ENCODE measurements at regions not wholly inside any gene's neighbourhood (a gene's known extent, or its start where the extent isn't known, plus 50 kb on each side); places are given as distances from the start of the nearest gene placed in this dataset.
A peak's percentile ranks its signal among the peaks of the same experiment; 100 is the strongest.

GRCh38 chr5:124140060-124140459 is 606.4 kb downstream of the ZNF608 start:
- Mint-ChIP-seq H3K36me3 (peaks cover 4% of the 10 kb centered on the region), H3K4me3 (no peak overlapping the region), H3K27me3 (no peaks in the 10 kb centered on the region), H3K4me1 (no peaks in the 10 kb centered on the region), H3K27ac (no peak overlapping the region), H3K9me3 (peaks cover 3% of the 10 kb centered on the region)
- ATAC-seq (ENCODE audit: low read depth): no peak
- no peak for DNase-seq (ENCODE audit: low spot score in 2 of 2)

GRCh38 chr5:124139477-124139876 is 607.0 kb downstream of the ZNF608 start:
- Mint-ChIP-seq H3K9me3 (peaks cover 3% of the 10 kb centered on the region), H3K36me3 (peaks cover 4% of the 10 kb centered on the region), H3K27me3 (no peaks in the 10 kb centered on the region), H3K4me1 (no peaks in the 10 kb centered on the region), H3K27ac (no peak overlapping the region), H3K4me3 (no peak overlapping the region)
- DNase-seq (ENCODE audit: low spot score in 2 of 2): no peak
- ATAC-seq (ENCODE audit: low read depth): no peak

GRCh38 chr5:124136609-124137008 is 609.8 kb downstream of the ZNF608 start:
- Mint-ChIP-seq H3K4me1 (peaks cover 2% of the 10 kb centered on the region), H3K36me3 (peaks cover 3% of the 10 kb centered on the region), H3K27ac (no peak overlapping the region), H3K9me3 (peaks cover 2% of the 10 kb centered on the region), H3K4me3 (no peak overlapping the region), H3K27me3 (no peaks in the 10 kb centered on the region)
- ATAC-seq (ENCODE audit: low read depth) (no peak), DNase-seq (ENCODE audit: low spot score in 2 of 2) (no peak)

- ATAC-seq (ENCODE audit: low read depth): no peak
- H3K36me3 Mint-ChIP-seq: peaks cover 1% of the 10 kb centered on the region
Measured at GRCh38 chr5:124134941-124135340, 611.5 kb downstream of the ZNF608 start.

GRCh38 chr5:124133406-124133805 is 613.0 kb downstream of the ZNF608 start:
- Mint-ChIP-seq H3K27ac (no peak overlapping the region), H3K4me1 (peaks cover 2% of the 10 kb centered on the region), H3K27me3 (no peaks in the 10 kb centered on the region), H3K9me3 (no peaks in the 10 kb centered on the region), H3K4me3 (no peak overlapping the region), H3K36me3 (peaks cover 1% of the 10 kb centered on the region)
- DNase-seq (ENCODE audit: low spot score in 2 of 2): no peak
- ATAC-seq (ENCODE audit: low read depth): no peak

More at GRCh38 chr5:124134941-124135340, 611.5 kb downstream of the ZNF608 start:
- no peak for DNase-seq (ENCODE audit: low spot score in 2 of 2)
- Mint-ChIP-seq H3K27ac (no peak overlapping the region), H3K9me3 (no peaks in the 10 kb centered on the region), H3K27me3 (no peaks in the 10 kb centered on the region), H3K4me3 (no peak overlapping the region), H3K4me1 (peaks cover 2% of the 10 kb centered on the region)

GRCh38 chr5:124132843-124133242 is 613.6 kb downstream of the ZNF608 start:
- H3K27me3 Mint-ChIP-seq: no peaks in the 10 kb centered on the region
- H3K9me3 Mint-ChIP-seq: no peaks in the 10 kb centered on the region
- peaks cover 2% of the 10 kb centered on the region for H3K4me1 Mint-ChIP-seq
- ATAC-seq (ENCODE audit: low read depth) (no peak), DNase-seq (ENCODE audit: low spot score in 2 of 2) (no peak)
- H3K4me3 Mint-ChIP-seq: no peak overlapping the region
- no peak overlapping the region for H3K27ac Mint-ChIP-seq
- peaks cover 1% of the 10 kb centered on the region for H3K36me3 Mint-ChIP-seq

GRCh38 chr5:124131466-124131865 is 615.0 kb downstream of the ZNF608 start:
- ATAC-seq (ENCODE audit: low read depth) (no peak), DNase-seq (ENCODE audit: low spot score in 2 of 2) (no peak)
- Mint-ChIP-seq H3K9me3 (no peaks in the 10 kb centered on the region), H3K4me3 (no peak overlapping the region), H3K36me3 (peaks cover 1% of the 10 kb centered on the region), H3K27ac (no peak overlapping the region), H3K4me1 (peaks cover 2% of the 10 kb centered on the region), H3K27me3 (no peaks in the 10 kb centered on the region)

GRCh38 chr5:124130816-124131215 is 615.6 kb downstream of the ZNF608 start:
- H3K27ac Mint-ChIP-seq: no peak overlapping the region
- H3K9me3 Mint-ChIP-seq: no peaks in the 10 kb centered on the region
- peaks cover 1% of the 10 kb centered on the region for H3K36me3 Mint-ChIP-seq
- no peak overlapping the region for H3K4me3 Mint-ChIP-seq
- no peaks in the 10 kb centered on the region for H3K27me3 Mint-ChIP-seq
- DNase-seq (ENCODE audit: low spot score in 2 of 2) (no peak), ATAC-seq (ENCODE audit: low read depth) (no peak)
- peaks cover 2% of the 10 kb centered on the region for H3K4me1 Mint-ChIP-seq

- Mint-ChIP-seq H3K27me3 (no peaks in the 10 kb centered on the region), H3K9me3 (no peaks in the 10 kb centered on the region), H3K4me1 (peaks cover 5% of the 10 kb centered on the region), H3K4me3 (no peak overlapping the region), H3K36me3 (peaks cover 1% of the 10 kb centered on the region), H3K27ac (no peak overlapping the region)
- DNase-seq (ENCODE audit: low spot score in 2 of 2) (no peak), ATAC-seq (ENCODE audit: low read depth) (no peak)
Measured at GRCh38 chr5:124128867-124129266, 616.9 kb downstream of the CSNK1G3 start.

GRCh38 chr5:124126504-124127217 is 614.7 kb downstream of the CSNK1G3 start:
- Mint-ChIP-seq H3K36me3 (no peaks in the 10 kb centered on the region), H3K27ac (no peak overlapping the region), H3K4me3 (no peak overlapping the region), H3K4me1 (peaks cover 2% of the 10 kb centered on the region), H3K27me3 (no peaks in the 10 kb centered on the region), H3K9me3 (no peaks in the 10 kb centered on the region)
- ATAC-seq (ENCODE audit: low read depth): no peak
- no peak for DNase-seq (ENCODE audit: low spot score in 2 of 2)

GRCh38 chr5:124124711-124125229 is 612.8 kb downstream of the CSNK1G3 start:
- Mint-ChIP-seq H3K36me3 (no peaks in the 10 kb centered on the region), H3K27ac (peak overlapping the region; percentile 31), H3K27me3 (no peaks in the 10 kb centered on the region), H3K4me3 (no peak overlapping the region), H3K9me3 (no peaks in the 10 kb centered on the region), H3K4me1 (peaks cover 2% of the 10 kb centered on the region)
- ATAC-seq (ENCODE audit: low read depth) (no peak), DNase-seq (ENCODE audit: low spot score in 2 of 2) (no peak)

GRCh38 chr5:124121198-124121597 is 609.2 kb downstream of the CSNK1G3 start:
- no peaks in the 10 kb centered on the region for H3K36me3 Mint-ChIP-seq
- no peak for ATAC-seq (ENCODE audit: low read depth)
- H3K27ac Mint-ChIP-seq: no peak overlapping the region
- DNase-seq (ENCODE audit: low spot score in 2 of 2): no peak
- H3K4me1 Mint-ChIP-seq: peaks cover 2% of the 10 kb centered on the region
- no peaks in the 10 kb centered on the region for H3K9me3 Mint-ChIP-seq
- no peak overlapping the region for H3K4me3 Mint-ChIP-seq
- H3K27me3 Mint-ChIP-seq: no peaks in the 10 kb centered on the region

GRCh38 chr5:124114911-124115310 is 602.9 kb downstream of the CSNK1G3 start:
- no peaks in the 10 kb centered on the region for H3K4me1 Mint-ChIP-seq
- DNase-seq (ENCODE audit: low spot score in 2 of 2) (no peak), ATAC-seq (ENCODE audit: low read depth) (no peak)
- H3K4me3 Mint-ChIP-seq: no peak overlapping the region
- no peaks in the 10 kb centered on the region for H3K9me3 Mint-ChIP-seq
- no peaks in the 10 kb centered on the region for H3K36me3 Mint-ChIP-seq
- no peak overlapping the region for H3K27ac Mint-ChIP-seq
- no peaks in the 10 kb centered on the region for H3K27me3 Mint-ChIP-seq

- Mint-ChIP-seq H3K27ac (no peak overlapping the region), H3K9me3 (no peaks in the 10 kb centered on the region), H3K4me1 (no peaks in the 10 kb centered on the region), H3K36me3 (no peaks in the 10 kb centered on the region), H3K27me3 (no peaks in the 10 kb centered on the region), H3K4me3 (no peak overlapping the region)
- DNase-seq (ENCODE audit: low spot score in 2 of 2) (no peak), ATAC-seq (ENCODE audit: low read depth) (no peak)
Measured at GRCh38 chr5:124111886-124112285, 599.9 kb downstream of the CSNK1G3 start.

- H3K4me3 Mint-ChIP-seq: no peak overlapping the region
- H3K27ac Mint-ChIP-seq: no peak overlapping the region
- no peaks in the 10 kb centered on the region for H3K9me3 Mint-ChIP-seq
- ATAC-seq (ENCODE audit: low read depth) (no peak), DNase-seq (ENCODE audit: low spot score in 2 of 2) (no peak)
- H3K4me1 Mint-ChIP-seq: no peaks in the 10 kb centered on the region
- no peaks in the 10 kb centered on the region for H3K27me3 Mint-ChIP-seq
- H3K36me3 Mint-ChIP-seq: no peaks in the 10 kb centered on the region
Measured at GRCh38 chr5:124110942-124111341, 599.0 kb downstream of the CSNK1G3 start.
